H1 (cell line): ENCODE measurements at regions not wholly inside any gene's neighbourhood (a gene's known extent, or its start where the extent isn't known, plus 50 kb on each side); places are given as distances from the start of the nearest gene placed in this dataset.

Source experiments
- ATF3 ChIP-seq: IDR thresholded peaks from 2 replicates; pipeline ENCODE4 v1.6.1; 2011; ENCODE audit warnings: low read depth, mild to moderate bottlenecking, low read length; ENCODE audit not compliant: insufficient read depth
- CHD7 ChIP-seq: fragments of 300-600 bp; sonication (generic); IDR thresholded peaks from 2 replicates; pipeline ENCODE4 v1.7.1; 2012; ENCODE audit warnings: low read length, moderate library complexity, mild to moderate bottlenecking, inconsistent platforms; ENCODE audit not compliant: insufficient replicate concordance
- CTBP2 ChIP-seq: IDR thresholded peaks from 2 replicates; pipeline ENCODE4 v1.7.0; 2011; ENCODE audit warnings: borderline replicate concordance, mild to moderate bottlenecking, moderate library complexity, mixed read lengths, low read length; ENCODE audit not compliant: insufficient read depth, insufficient read length
- GABPA ChIP-seq: IDR thresholded peaks from 2 replicates; pipeline ENCODE4 v1.6.1; 2011; ENCODE audit warnings: mild to moderate bottlenecking, low read length, moderate library complexity, borderline replicate concordance; ENCODE audit not compliant: insufficient read depth
- JUN ChIP-seq: IDR thresholded peaks from 2 replicates; pipeline ENCODE4 v1.6.1; 2011; ENCODE audit warnings: low read depth, mild to moderate bottlenecking, improper control_type of control experiment, low read length
- MAX ChIP-seq: IDR thresholded peaks from 2 replicates; pipeline ENCODE4 v1.6.1; 2012; ENCODE audit warnings: inconsistent platforms
- NANOG ChIP-seq: IDR thresholded peaks from 2 replicates; pipeline ENCODE4 v1.6.1; 2011; ENCODE audit warnings: low read length, low read depth, mild to moderate bottlenecking, inconsistent platforms; ENCODE audit not compliant: insufficient read depth, poor library complexity, severe bottlenecking
- RAD21 ChIP-seq, 2 experiments: IDR thresholded peaks in 1 of 2; conservative IDR thresholded peaks in 1 of 2; 2 replicates each; pipeline ENCODE4 v1.6.1; 2011; ENCODE audit warnings: low read depth in 2 of 2, low read length in 2 of 2, improper control_type of control experiment in 1 of 2, inconsistent platforms in 1 of 2, mild to moderate bottlenecking in 1 of 2, moderate library complexity in 1 of 2
- SIN3A ChIP-seq, 2 experiments: IDR thresholded peaks in 1 of 2; conservative IDR thresholded peaks in 1 of 2; 2 replicates each; pipeline ENCODE4 v1.6.1; 2011 to 2012; ENCODE audit warnings: low read length in 2 of 2, improper control_type of control experiment in 1 of 2, low read depth in 1 of 2, mild to moderate bottlenecking in 1 of 2
- TAF1 ChIP-seq: IDR thresholded peaks from 2 replicates; pipeline ENCODE4 v1.6.1; 2011; ENCODE audit warnings: mild to moderate bottlenecking, low read depth, low read length

- TF ChIP-seq CHD7 (no peak), ATF3 (no peak), MAX (no peak), SIN3A (conservative IDR thresholded peaks at IDR 0.05 in 1 of 2, IDR thresholded peaks at IDR 0.05 in 1 of 2; ENCODE audit: low read depth in 1 of 2, low read length in 2 of 2) (no peak), CTBP2 (no peak), TAF1 (no peak), JUN (no peak), GABPA (no peak), RAD21 (IDR thresholded peaks at IDR 0.05 in 1 of 2, conservative IDR thresholded peaks at IDR 0.05 in 1 of 2; ENCODE audit: low read depth in 2 of 2, low read length in 2 of 2) (no peak), NANOG (no peak)
- TF ChIP-seq, all 59 proteins: peak for 0
Measured at GRCh38 chr1:98288494-98288893, 367.7 kb upstream of the DPYD start (continued).
